ENCODE measurements at regions not wholly inside any gene's neighbourhood (a gene's known extent, or its start where the extent isn't known, plus 50 kb on each side); places are given as distances from the start of the nearest gene placed in this dataset.

GRCh38 chr20:9939231-9939630, 95.6 kb upstream of the ANKEF1 start:
- DNase-seq, result no peak
- no peak overlapping the region for H2AFZ ChIP-seq (ENCODE audit: low read depth, low read length)
- no peak overlapping the region for H3K4me2 ChIP-seq (ENCODE audit: insufficient read depth, low read length)
- H3K9ac ChIP-seq (ENCODE audit: low read depth, low read length), result no peak overlapping the region
- H3K27me3 ChIP-seq (ENCODE audit: insufficient read depth, low read length, poor library complexity), result no peaks in the 10 kb centered on the region
- TF ChIP-seq CTCF (IDR thresholded peaks at IDR 0.05; ENCODE audit: borderline replicate concordance, extremely low read depth, low read length, poor library complexity, severe bottlenecking), result no peak
- no peak for TF ChIP-seq EZH2 (IDR thresholded peaks at IDR 0.05; ENCODE audit: borderline replicate concordance, low read depth, low read length, severe bottlenecking)
- H3K27ac ChIP-seq (ENCODE audit: low read length), result no peak overlapping the region
- no peaks in the 10 kb centered on the region for H4K20me1 ChIP-seq (ENCODE audit: insufficient read depth, low read length)
- H3K4me1 ChIP-seq (ENCODE audit: insufficient read depth, low read length), result no peaks in the 10 kb centered on the region
- no peaks in the 10 kb centered on the region for H3K36me3 ChIP-seq (ENCODE audit: insufficient read depth, low read length)
- H3K4me3 ChIP-seq (ENCODE audit: low read depth in 1 of 2, low read length in 2 of 2), result no peak overlapping the region
- no peak for ATAC-seq (ENCODE audit: insufficient read depth, low read depth)
- H3K79me2 ChIP-seq (ENCODE audit: insufficient read depth, low read length), result no peaks in the 10 kb centered on the region
- H3K9me3 ChIP-seq (ENCODE audit: insufficient read depth, low read length, severe bottlenecking), result no peaks in the 10 kb centered on the region

- TF ChIP-seq EZH2 (IDR thresholded peaks at IDR 0.05; ENCODE audit: borderline replicate concordance, low read depth, low read length, severe bottlenecking), result no peak
- Histone ChIP-seq H2AFZ (ENCODE audit: low read depth, low read length) (no peak overlapping the region), H3K4me3 (ENCODE audit: low read depth in 1 of 2, low read length in 2 of 2) (no peak overlapping the region), H4K20me1 (ENCODE audit: insufficient read depth, low read length) (no peaks in the 10 kb centered on the region), H3K9ac (ENCODE audit: low read depth, low read length) (no peak overlapping the region), H3K9me3 (ENCODE audit: insufficient read depth, low read length, severe bottlenecking) (no peaks in the 10 kb centered on the region), H3K79me2 (ENCODE audit: insufficient read depth, low read length) (no peaks in the 10 kb centered on the region), H3K4me1 (ENCODE audit: insufficient read depth, low read length) (no peaks in the 10 kb centered on the region), H3K36me3 (ENCODE audit: insufficient read depth, low read length) (no peaks in the 10 kb centered on the region), H3K4me2 (ENCODE audit: insufficient read depth, low read length) (no peak overlapping the region), H3K27me3 (ENCODE audit: insufficient read depth, low read length, poor library complexity) (no peaks in the 10 kb centered on the region), H3K27ac (ENCODE audit: low read length) (no peak overlapping the region)
- ATAC-seq (ENCODE audit: insufficient read depth, low read depth), result no peak
- no peak for DNase-seq
Observed at GRCh38 chr20:9935285-9935684, 96.4 kb upstream of the PAK5 start.

- no peak overlapping the region for H2AFZ ChIP-seq (ENCODE audit: low read depth, low read length)
- no peaks in the 10 kb centered on the region for H3K27me3 ChIP-seq (ENCODE audit: insufficient read depth, low read length, poor library complexity)
- TF ChIP-seq EZH2 (IDR thresholded peaks at IDR 0.05; ENCODE audit: borderline replicate concordance, low read depth, low read length, severe bottlenecking), result no peak
- no peak for TF ChIP-seq CTCF (IDR thresholded peaks at IDR 0.05; ENCODE audit: borderline replicate concordance, extremely low read depth, low read length, poor library complexity, severe bottlenecking)
Observed at GRCh38 chr20:9930142-9930541, 91.3 kb upstream of the PAK5 start.

DNA sequence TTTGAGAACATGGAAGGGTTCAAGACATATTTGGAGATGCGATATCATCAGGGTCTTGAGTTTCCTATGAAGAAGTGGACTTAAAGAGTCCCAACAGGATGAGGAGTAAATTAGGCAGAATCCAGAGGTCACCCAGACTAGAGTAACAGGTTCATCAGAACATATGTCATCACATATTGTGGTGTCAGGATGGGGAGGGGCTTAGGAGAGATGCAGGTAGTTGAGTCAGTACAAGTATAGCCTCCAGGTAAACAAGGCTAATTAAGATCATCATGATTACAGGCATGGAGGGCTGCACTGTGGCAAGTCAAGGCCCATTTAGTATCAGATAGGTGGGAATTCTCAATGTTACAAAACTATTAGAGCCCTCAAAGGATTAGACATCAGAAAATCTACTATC, 90.1 kb upstream of the PAK5 start:
- no peak overlapping the region for H3K9ac ChIP-seq (ENCODE audit: low read depth, low read length)
- no peaks in the 10 kb centered on the region for H3K79me2 ChIP-seq (ENCODE audit: insufficient read depth, low read length)
- no peak overlapping the region for H3K4me2 ChIP-seq (ENCODE audit: insufficient read depth, low read length)
- no peak overlapping the region for H2AFZ ChIP-seq (ENCODE audit: low read depth, low read length)
- no peaks in the 10 kb centered on the region for H3K36me3 ChIP-seq (ENCODE audit: insufficient read depth, low read length)
- no peak for TF ChIP-seq EZH2 (IDR thresholded peaks at IDR 0.05; ENCODE audit: borderline replicate concordance, low read depth, low read length, severe bottlenecking)
- no peak for TF ChIP-seq CTCF (IDR thresholded peaks at IDR 0.05; ENCODE audit: borderline replicate concordance, extremely low read depth, low read length, poor library complexity, severe bottlenecking)
- H3K9me3 ChIP-seq (ENCODE audit: insufficient read depth, low read length, severe bottlenecking), result no peaks in the 10 kb centered on the region
- ATAC-seq (ENCODE audit: insufficient read depth, low read depth) (no peak), DNase-seq (no peak)
- H3K4me3 ChIP-seq (ENCODE audit: low read depth in 1 of 2, low read length in 2 of 2), result no peak overlapping the region
- H4K20me1 ChIP-seq (ENCODE audit: insufficient read depth, low read length), result no peaks in the 10 kb centered on the region
- no peak overlapping the region for H3K27ac ChIP-seq (ENCODE audit: low read length)
- H3K4me1 ChIP-seq (ENCODE audit: insufficient read depth, low read length), result no peaks in the 10 kb centered on the region
- no peaks in the 10 kb centered on the region for H3K27me3 ChIP-seq (ENCODE audit: insufficient read depth, low read length, poor library complexity)

More at GRCh38 chr20:9930142-9930541, 91.3 kb upstream of the PAK5 start:
- ATAC-seq (ENCODE audit: insufficient read depth, low read depth) (no peak), DNase-seq (no peak)
- no peaks in the 10 kb centered on the region for H3K9me3 ChIP-seq (ENCODE audit: insufficient read depth, low read length, severe bottlenecking)
- H4K20me1 ChIP-seq (ENCODE audit: insufficient read depth, low read length), result no peaks in the 10 kb centered on the region
- no peaks in the 10 kb centered on the region for H3K4me1 ChIP-seq (ENCODE audit: insufficient read depth, low read length)
- no peak overlapping the region for H3K4me2 ChIP-seq (ENCODE audit: insufficient read depth, low read length)
- H3K27ac ChIP-seq (ENCODE audit: low read length), result no peak overlapping the region
- H3K79me2 ChIP-seq (ENCODE audit: insufficient read depth, low read length), result no peaks in the 10 kb centered on the region
- no peaks in the 10 kb centered on the region for H3K36me3 ChIP-seq (ENCODE audit: insufficient read depth, low read length)
- H3K4me3 ChIP-seq (ENCODE audit: low read depth in 1 of 2, low read length in 2 of 2), result no peak overlapping the region
- no peak overlapping the region for H3K9ac ChIP-seq (ENCODE audit: low read depth, low read length)

Measured in DND-41 (cell line).